Upper lobe of right lung (tissue), 1 donor: ENCODE measurements at regions not wholly inside any gene's neighbourhood (a gene's known extent, or its start where the extent isn't known, plus 50 kb on each side); places are given as distances from the start of the nearest gene placed in this dataset.

Source experiments
- ATAC-seq: fragments of 200-7000 bp; cut with Tn5 transposase; one replicate; pipeline ENCODE4 v1.9.1; 2020; ENCODE audit warnings: mild to moderate bottlenecking, moderate library complexity
- DNase-seq: peaks from one replicate; pipeline ENCODE4 v3.0.0-alpha.2; 2020
- H3K27ac ChIP-seq: fragments of 200-600 bp; one replicate; pipeline ENCODE4 v1.8.0; 2022
- H3K27me3 ChIP-seq: fragments of 200-600 bp; one replicate; pipeline ENCODE4 v1.8.0; 2022; ENCODE audit warnings: mild to moderate bottlenecking
- H3K36me3 ChIP-seq: fragments of 200-600 bp; one replicate; pipeline ENCODE4 v1.8.0; 2022
- H3K4me1 ChIP-seq: fragments of 200-600 bp; one replicate; pipeline ENCODE4 v1.8.0; 2022
- H3K4me3 ChIP-seq: fragments of 200-600 bp; one replicate; pipeline ENCODE4 v1.8.0; 2022; ENCODE audit warnings: mild to moderate bottlenecking
- H3K9me3 ChIP-seq: fragments of 200-600 bp; one replicate; pipeline ENCODE4 v1.8.0; 2022
- intact Hi-C: fragments of 100-400 bp; cut with DNase I; formaldehyde crosslinking; loops from one replicate; pipeline ENCODE4 v1.11.0; 2022
- TF ChIP-seq, protein P1 (sequence below): fragments of 200-600 bp; IDR thresholded peaks from one replicate; pipeline ENCODE4 v1.8.0; 2022; ENCODE audit warnings: antibody characterized with exemption
- donor health status: DM: no; HTN: yes; CAD: no; lungs with severe emphysema.

DNA sequence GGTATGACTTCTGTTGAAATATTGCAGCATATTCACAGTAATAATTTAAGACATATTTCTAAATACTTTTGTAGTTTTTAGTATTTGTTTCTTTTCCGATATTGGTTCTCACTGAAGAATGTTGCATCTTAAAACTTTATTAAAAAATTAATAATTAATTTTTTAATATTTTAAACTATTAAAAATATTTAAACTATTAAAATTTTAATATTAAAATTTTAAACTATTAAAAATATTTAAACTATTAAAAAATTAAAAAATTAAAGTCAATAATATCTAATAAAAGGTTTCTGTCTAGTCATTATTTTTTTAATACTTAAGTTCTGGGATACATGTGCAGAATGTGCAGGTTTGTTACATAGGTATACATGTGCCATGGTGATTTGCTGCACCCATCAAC is 149.3 kb upstream of the CCNH start:
- no peaks in the 10 kb centered on the region for H3K36me3 ChIP-seq
- DNase-seq, result no peak
- H3K4me3 ChIP-seq, result no peak overlapping the region
- intact Hi-C loops, result no loop called here
- H3K27ac ChIP-seq, result no peak overlapping the region
- H3K4me1 ChIP-seq, result no peaks in the 10 kb centered on the region
- no peak for ATAC-seq
- H3K9me3 ChIP-seq, result no peaks in the 10 kb centered on the region
- H3K27me3 ChIP-seq, result no peaks in the 10 kb centered on the region
- TF ChIP-seq, protein P1, sequence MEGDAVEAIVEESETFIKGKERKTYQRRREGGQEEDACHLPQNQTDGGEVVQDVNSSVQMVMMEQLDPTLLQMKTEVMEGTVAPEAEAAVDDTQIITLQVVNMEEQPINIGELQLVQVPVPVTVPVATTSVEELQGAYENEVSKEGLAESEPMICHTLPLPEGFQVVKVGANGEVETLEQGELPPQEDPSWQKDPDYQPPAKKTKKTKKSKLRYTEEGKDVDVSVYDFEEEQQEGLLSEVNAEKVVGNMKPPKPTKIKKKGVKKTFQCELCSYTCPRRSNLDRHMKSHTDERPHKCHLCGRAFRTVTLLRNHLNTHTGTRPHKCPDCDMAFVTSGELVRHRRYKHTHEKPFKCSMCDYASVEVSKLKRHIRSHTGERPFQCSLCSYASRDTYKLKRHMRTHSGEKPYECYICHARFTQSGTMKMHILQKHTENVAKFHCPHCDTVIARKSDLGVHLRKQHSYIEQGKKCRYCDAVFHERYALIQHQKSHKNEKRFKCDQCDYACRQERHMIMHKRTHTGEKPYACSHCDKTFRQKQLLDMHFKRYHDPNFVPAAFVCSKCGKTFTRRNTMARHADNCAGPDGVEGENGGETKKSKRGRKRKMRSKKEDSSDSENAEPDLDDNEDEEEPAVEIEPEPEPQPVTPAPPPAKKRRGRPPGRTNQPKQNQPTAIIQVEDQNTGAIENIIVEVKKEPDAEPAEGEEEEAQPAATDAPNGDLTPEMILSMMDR, result no peak

DNA sequence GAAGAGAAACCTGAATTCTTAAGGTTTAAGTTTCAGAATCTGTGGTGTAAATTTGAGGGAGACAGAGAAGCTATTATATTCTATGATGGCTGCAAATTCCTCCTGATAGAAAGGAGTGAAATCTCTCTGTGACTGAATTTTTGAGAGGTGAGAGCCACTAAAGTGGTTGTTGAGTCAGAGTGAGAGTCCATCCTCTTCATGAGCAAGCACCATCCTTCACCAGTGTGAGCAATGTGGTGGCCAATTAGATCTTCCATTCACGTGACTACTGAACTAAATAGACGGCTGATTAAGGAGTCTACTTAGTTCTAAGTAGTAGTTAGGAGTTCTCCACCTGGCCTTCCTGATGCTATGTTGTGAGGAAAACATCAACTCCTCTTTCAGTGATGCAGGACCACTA is 147.8 kb upstream of the CCNH start:
- intact Hi-C loops, result no loop called here

DNA sequence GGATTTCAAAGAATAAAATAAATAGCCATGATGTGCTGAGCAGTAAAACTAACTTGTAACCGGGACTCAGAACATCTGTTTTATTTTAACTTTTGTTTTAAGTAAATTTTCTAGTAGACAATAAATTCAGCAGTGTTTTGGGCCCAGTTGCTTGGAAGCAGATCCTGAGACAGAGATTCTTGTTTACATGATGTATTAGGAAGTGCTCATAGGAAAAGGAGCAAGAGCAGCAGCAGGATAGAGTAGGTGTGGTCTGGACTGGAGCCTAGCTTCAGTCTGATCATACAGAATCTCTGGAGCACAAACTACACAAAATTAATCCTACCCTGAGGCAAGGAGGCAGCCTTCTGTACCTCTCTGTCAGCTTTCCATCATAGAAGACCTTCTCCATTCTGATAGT is 139.2 kb upstream of the CCNH start:
- intact Hi-C loops, result no loop called here
- H3K4me1 ChIP-seq, result no peaks in the 10 kb centered on the region
- no peak overlapping the region for H3K4me3 ChIP-seq
- DNase-seq (no peak), ATAC-seq (no peak)
- H3K9me3 ChIP-seq, result no peaks in the 10 kb centered on the region
- TF ChIP-seq, protein P1, result no peak
- no peaks in the 10 kb centered on the region for H3K36me3 ChIP-seq
- no peak overlapping the region for H3K27ac ChIP-seq
- H3K27me3 ChIP-seq, result no peaks in the 10 kb centered on the region

More for the DNA sequence above, 147.8 kb upstream of the CCNH start:
- no peak overlapping the region for H3K4me3 ChIP-seq
- H3K27ac ChIP-seq, result no peak overlapping the region
- ATAC-seq (no peak), DNase-seq (no peak)
- no peaks in the 10 kb centered on the region for H3K9me3 ChIP-seq
- no peaks in the 10 kb centered on the region for H3K4me1 ChIP-seq
- no peaks in the 10 kb centered on the region for H3K36me3 ChIP-seq
- TF ChIP-seq, protein P1, result no peak
- H3K27me3 ChIP-seq, result no peaks in the 10 kb centered on the region

DNA sequence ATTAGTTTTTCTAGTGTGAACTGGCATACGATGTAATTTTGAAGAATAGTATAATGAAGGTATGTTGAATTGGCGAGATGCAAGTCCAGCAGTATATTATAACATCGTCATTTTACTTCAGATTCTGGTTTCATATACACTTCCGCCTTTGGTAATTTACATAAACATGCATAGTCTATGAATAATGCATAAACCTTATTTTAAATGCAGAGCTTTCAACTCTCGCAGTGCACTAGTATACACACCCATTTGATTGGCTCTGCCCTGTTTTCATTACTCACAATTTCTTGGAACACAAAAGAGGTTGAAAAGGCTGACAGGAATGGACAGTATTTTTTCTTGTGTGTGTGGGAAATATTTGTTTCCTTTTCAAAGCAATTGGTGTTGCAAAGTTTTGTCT is 128.9 kb upstream of the CCNH start:
- Histone ChIP-seq H3K27ac (no peak overlapping the region), H3K4me3 (no peak overlapping the region), H3K4me1 (no peaks in the 10 kb centered on the region), H3K9me3 (no peaks in the 10 kb centered on the region), H3K36me3 (no peaks in the 10 kb centered on the region), H3K27me3 (no peaks in the 10 kb centered on the region)
- DNase-seq, result no peak
- intact Hi-C loops, result no loop called here
- TF ChIP-seq, protein P1, result no peak
- ATAC-seq, result no peak

DNA sequence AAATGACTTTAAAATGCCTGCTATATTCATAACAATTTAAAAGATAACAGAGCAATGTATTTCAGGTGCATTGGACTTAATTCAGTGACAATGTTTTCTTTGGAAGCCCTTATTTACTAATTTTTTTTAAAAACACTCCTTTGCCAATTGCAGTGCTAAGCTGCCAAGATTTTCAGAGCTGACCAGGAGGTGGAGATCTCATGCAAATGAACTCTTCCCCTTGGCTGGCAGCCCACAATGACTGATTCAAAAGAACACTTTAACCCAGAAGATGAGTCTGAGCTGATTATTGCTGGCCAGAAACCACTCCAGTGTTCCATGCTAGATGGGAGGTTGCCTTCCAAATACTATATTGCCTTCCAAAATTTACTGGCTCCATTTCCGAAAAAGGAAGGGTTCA is 128.3 kb upstream of the CCNH start:
- Histone ChIP-seq H3K36me3 (no peaks in the 10 kb centered on the region), H3K27me3 (no peaks in the 10 kb centered on the region), H3K4me3 (no peak overlapping the region), H3K27ac (no peak overlapping the region), H3K9me3 (no peaks in the 10 kb centered on the region), H3K4me1 (no peaks in the 10 kb centered on the region)
- DNase-seq (no peak), ATAC-seq (no peak)
- TF ChIP-seq, protein P1, result no peak
- intact Hi-C loops, result no loop called here

DNA sequence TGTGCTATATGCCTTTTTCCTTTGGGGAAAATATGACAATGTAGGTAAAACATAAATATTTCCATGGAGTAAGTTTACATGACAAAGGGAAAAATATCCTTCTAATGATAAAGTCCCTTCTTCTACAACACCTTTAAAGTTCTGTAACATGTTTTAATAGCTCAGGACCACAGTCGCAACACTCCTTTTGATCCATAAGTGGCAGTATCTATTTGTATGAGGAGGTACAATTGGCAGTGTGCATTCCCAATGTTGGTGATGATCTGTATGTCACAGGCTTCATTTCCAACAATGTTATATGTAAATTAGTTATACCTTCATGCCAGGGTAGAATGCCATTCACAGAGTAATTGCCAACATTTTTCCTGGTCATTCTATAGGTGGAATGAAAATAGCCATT is 127.1 kb upstream of the CCNH start:
- Histone ChIP-seq H3K4me1 (no peaks in the 10 kb centered on the region), H3K27me3 (no peaks in the 10 kb centered on the region), H3K36me3 (no peaks in the 10 kb centered on the region), H3K27ac (no peak overlapping the region), H3K9me3 (no peaks in the 10 kb centered on the region), H3K4me3 (no peak overlapping the region)
- ATAC-seq, result no peak
- intact Hi-C loops, result no loop called here
- TF ChIP-seq, protein P1, result no peak
- no peak for DNase-seq
